ENCODE measurements at regions not wholly inside any gene's neighbourhood (a gene's known extent, or its start where the extent isn't known, plus 50 kb on each side); places are given as distances from the start of the nearest gene placed in this dataset.

GRCh38 chr13:88450515-88450914 is 779.3 kb downstream of the SLITRK5 start:
- TF ChIP-seq HEYL (CRISPR knock-in tag; IDR thresholded peaks at IDR 0.05): no peak
- no peak for TF ChIP-seq MAX (IDR thresholded peaks at IDR 0.05)
- Histone ChIP-seq H3K4me2 (no peak overlapping the region), H3K9me3 (no peaks in the 10 kb centered on the region), H3K27ac (no peak overlapping the region), H3K4me3 (no peak overlapping the region), H3K4me1 (no peaks in the 10 kb centered on the region)
- ATAC-seq: no peak
- DNase-seq (ENCODE audit: low read depth in 1 of 2, low spot score in 1 of 2): no peak
- CTCF ChIA-PET: no interaction called here
- no peak for FAIRE-seq
- POLR2A ChIA-PET: no interaction called here
- 42% methylated on average over 2 of the region's 2 CpGs for WGBS (ENCODE audit: missing lambda C conversion rate)

- no peak for FAIRE-seq
- 78% methylated on average over 3 of the region's 3 CpGs for WGBS (ENCODE audit: missing lambda C conversion rate)
- H3K4me3 ChIP-seq: no peak overlapping the region
- no peak overlapping the region for H3K4me2 ChIP-seq
- H3K4me1 ChIP-seq: no peaks in the 10 kb centered on the region
- no peak for TF ChIP-seq JUNB (IDR thresholded peaks at IDR 0.05)
- POLR2A ChIA-PET: no interaction called here
- no peak for ATAC-seq
- no peak for DNase-seq (ENCODE audit: low read depth in 1 of 2, low spot score in 1 of 2)
- CTCF ChIA-PET: no interaction called here
- H3K27ac ChIP-seq: no peak overlapping the region
- no peaks in the 10 kb centered on the region for H3K9me3 ChIP-seq
Measured at GRCh38 chr13:88456151-88456550, 785.0 kb downstream of the SLITRK5 start.

- ChIA-PET CTCF (no interaction called here), POLR2A (no interaction called here)
- Histone ChIP-seq H3K4me3 (no peak overlapping the region), H3K27ac (no peak overlapping the region), H3K4me2 (no peak overlapping the region), H3K9me3 (no peaks in the 10 kb centered on the region), H3K4me1 (no peaks in the 10 kb centered on the region)
- TF ChIP-seq CBX2 (IDR thresholded peaks at IDR 0.05; ENCODE audit: borderline replicate concordance, low read depth) (no peak), HOXB13 (CRISPR knock-in tag; IDR thresholded peaks at IDR 0.05; ENCODE audit: low read depth) (no peak), POLR2AphosphoS2 (conservative IDR thresholded peaks at IDR 0.05; ENCODE audit: low read length) (no peak), HOXB5 (CRISPR knock-in tag; IDR thresholded peaks at IDR 0.05) (no peak)
- no peak for FAIRE-seq
- DNase-seq (ENCODE audit: low read depth in 1 of 2, low spot score in 1 of 2): no peak
- ATAC-seq: no peak
Measured at GRCh38 chr13:88459331-88459730, 788.2 kb downstream of the SLITRK5 start.

GRCh38 chr13:88461272-88462009 is 790.3 kb downstream of the SLITRK5 start:
- ChIA-PET CTCF (no interaction called here), POLR2A (no interaction called here)
- Histone ChIP-seq H3K4me2 (no peak overlapping the region), H3K4me3 (no peak overlapping the region), H3K27ac (no peak overlapping the region), H3K9me3 (no peaks in the 10 kb centered on the region), H3K4me1 (no peaks in the 10 kb centered on the region)
- TF ChIP-seq NR3C1 (IDR thresholded peaks at IDR 0.05): no peak
- no peak for TF ChIP-seq BCL3 (IDR thresholded peaks at IDR 0.05)
- TF ChIP-seq CHD2 (IDR thresholded peaks at IDR 0.05; ENCODE audit: low read length, partially characterized antibody): no peak
- no peak for TF ChIP-seq REST (IDR thresholded peaks at IDR 0.05)
- no peak for TF ChIP-seq KDM5A (IDR thresholded peaks at IDR 0.05)
- no peak for TF ChIP-seq FOSL2 (IDR thresholded peaks at IDR 0.05)
- TF ChIP-seq FOSL2 (CRISPR knock-in tag; IDR thresholded peaks at IDR 0.05): no peak
- TF ChIP-seq E2F6 (IDR thresholded peaks at IDR 0.05; ENCODE audit: borderline replicate concordance, low read depth): no peak
- no peak for TF ChIP-seq KDM1A (IDR thresholded peaks at IDR 0.05; ENCODE audit: low read depth)
- TF ChIP-seq NPAS2 (CRISPR knock-in tag; IDR thresholded peaks at IDR 0.05; ENCODE audit: borderline replicate concordance): no peak
- no peak for TF ChIP-seq HDAC2 (IDR thresholded peaks at IDR 0.05)
- no peak for TF ChIP-seq SMC3 (IDR thresholded peaks at IDR 0.05)
- no peak for TF ChIP-seq TP53 (CRISPR knock-in tag; IDR thresholded peaks at IDR 0.05)
- TF ChIP-seq NFE2L2 (conservative IDR thresholded peaks at IDR 0.05; ENCODE audit: low read length): no peak
- TF ChIP-seq MAFK (IDR thresholded peaks at IDR 0.05; ENCODE audit: partially characterized antibody): no peak
- no peak for DNase-seq (ENCODE audit: low read depth in 1 of 2, low spot score in 1 of 2)
- 33% methylated on average over 3 of the region's 3 CpGs for WGBS (ENCODE audit: missing lambda C conversion rate)
- no peak for FAIRE-seq
- no peak for ATAC-seq
